MCF 10A (cell line): ENCODE measurements at regions not wholly inside any gene's neighbourhood (a gene's known extent, or its start where the extent isn't known, plus 50 kb on each side); places are given as distances from the start of the nearest gene placed in this dataset.

Source experiments
- BruUV-seq: library from RNA; stranded (reverse); fragments of 400-500 nt; replicated peaks from 2 replicates; lab custom pipeline; 2021; lab: Mats Ljungman, UMichigan
- CTCF ChIA-PET: fragments of 300-600 bp; sonication (Branson Sonifier 250); formaldehyde crosslinking; extraction: SDS; loops from one replicate; lab custom pipeline; 2021; ENCODE audit warnings: antibody characterized with exemption, inconsistent platforms; lab: Yijun Ruan, JAX
- POLR2A ChIA-PET: fragments of 300-600, 350-650 bp; sonication (Branson Sonifier 250); formaldehyde crosslinking; extraction: SDS; loops from one replicate; lab custom pipeline; 2020; ENCODE audit warnings: antibody characterized with exemption, inconsistent platforms; lab: Yijun Ruan, JAX
- DNase-seq: peaks from one replicate; pipeline ENCODE4 v3.0.0-alpha.2; 2018; ENCODE audit not compliant: unreplicated experiment
- H3K27ac Mint-ChIP-seq: one replicate; pipeline ENCODE4 v1.8.0; 2022; ENCODE audit warnings: mild to moderate bottlenecking, low read depth, mixed read lengths; ENCODE audit not compliant: unreplicated experiment
- H3K27me3 Mint-ChIP-seq: one replicate; pipeline ENCODE4 v1.8.0; 2022; ENCODE audit warnings: mixed read lengths; ENCODE audit not compliant: insufficient read depth, unreplicated experiment
- H3K36me3 Mint-ChIP-seq: one replicate; pipeline ENCODE4 v1.8.0; 2022; ENCODE audit warnings: mild to moderate bottlenecking, moderate library complexity, mixed read lengths; ENCODE audit not compliant: insufficient read depth, unreplicated experiment
- H3K4me1 Mint-ChIP-seq: one replicate; pipeline ENCODE4 v1.8.0; 2022; ENCODE audit warnings: mixed read lengths; ENCODE audit not compliant: insufficient read depth, unreplicated experiment
- H3K4me3 Mint-ChIP-seq: one replicate; pipeline ENCODE4 v1.8.0; 2022; ENCODE audit warnings: mild to moderate bottlenecking, moderate library complexity, mixed read lengths; ENCODE audit not compliant: unreplicated experiment
- H3K9me3 Mint-ChIP-seq: one replicate; pipeline ENCODE4 v1.8.0; 2022; ENCODE audit warnings: mixed read lengths; ENCODE audit not compliant: unreplicated experiment
- CTCF ChIP-seq: fragments of 200-600 bp; IDR thresholded peaks from one replicate; pipeline ENCODE4 v1.8.0; 2022; ENCODE audit warnings: antibody characterized with exemption, mild to moderate bottlenecking; ENCODE audit not compliant: unreplicated experiment
- intact Hi-C: fragments of 100-400 bp; cut with micrococcal nuclease; formaldehyde crosslinking; loops from 2 replicates; pipeline ENCODE4 v1.14.1; 2022

DNA sequence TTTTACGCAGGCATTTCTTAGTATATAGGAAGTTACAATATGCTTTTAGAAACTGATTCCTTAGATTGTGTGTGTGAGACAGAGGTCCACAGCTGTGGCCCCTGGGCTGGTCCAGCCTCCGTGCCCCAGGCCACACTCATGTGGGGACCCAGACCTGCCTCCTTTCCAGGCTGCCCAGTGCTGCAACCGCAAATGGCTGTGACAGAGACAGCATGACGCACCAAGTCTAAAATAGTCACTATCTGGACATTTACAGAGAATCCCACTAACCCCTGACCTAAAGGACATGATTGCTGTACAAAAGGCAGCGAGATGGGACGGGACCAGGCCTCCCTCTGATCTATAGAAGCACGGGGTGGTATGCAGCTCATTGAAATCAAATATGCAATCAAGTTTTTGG lies 152.2 kb downstream of the TMEM18 start:
- Mint-ChIP-seq H3K36me3 (peaks cover 5% of the 10 kb centered on the region), H3K9me3 (peaks cover 6% of the 10 kb centered on the region), H3K4me3 (no peak overlapping the region), H3K27ac (no peak overlapping the region), H3K27me3 (no peaks in the 10 kb centered on the region), H3K4me1 (peaks cover 7% of the 10 kb centered on the region)
- no peak for DNase-seq
- POLR2A ChIA-PET, result interaction anchor here (0.6 to 0.8 kb wide), 2 partner anchors 9 to 197 kb away, joined by 3 read pairs; no protein-coding TSS in a partner anchor
- no peak for TF ChIP-seq CTCF
- no TSS peak for BruUV-seq
- intact Hi-C loops, result loop anchor here (10.0 kb wide), 2 partner anchors 280 to 1240 kb away; no protein-coding TSS in a partner anchor
- CTCF ChIA-PET, result interaction anchor here (1.0 kb wide), 1 partner anchor 113 kb away, joined by 5 read pairs; no protein-coding TSS in a partner anchor

DNA sequence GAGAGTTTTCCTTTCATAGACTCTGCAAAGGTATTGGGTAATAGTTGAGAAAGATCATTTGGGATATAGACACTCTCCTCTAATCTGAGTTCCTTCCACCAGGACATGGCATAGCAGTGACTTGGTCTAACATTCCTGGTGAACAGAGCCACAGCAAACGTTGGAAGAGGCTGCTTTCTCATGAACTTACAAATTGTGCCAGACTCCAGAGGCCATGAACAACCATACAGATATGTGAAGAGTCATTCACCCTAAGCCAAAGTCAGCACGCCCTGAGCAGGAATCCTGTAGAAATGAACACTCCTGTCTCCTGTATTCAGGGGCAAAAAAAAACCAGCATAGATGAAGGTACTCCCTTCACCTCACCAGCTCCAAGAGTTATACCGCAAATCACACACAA lies 152.8 kb downstream of the TMEM18 start:
- POLR2A ChIA-PET, result interaction anchor here (0.6 kb wide), 1 partner anchor 10 kb away, joined by 3 read pairs; no protein-coding TSS in a partner anchor
- Mint-ChIP-seq H3K4me3 (no peak overlapping the region), H3K36me3 (no peaks in the 10 kb centered on the region), H3K9me3 (peaks cover under 1% of the 10 kb centered on the region), H3K4me1 (peaks cover 7% of the 10 kb centered on the region), H3K27me3 (no peaks in the 10 kb centered on the region), H3K27ac (no peak overlapping the region)
- intact Hi-C loops, result loop anchor here (10.0 kb wide), 2 partner anchors 280 to 1240 kb away; no protein-coding TSS in a partner anchor
- no peak for TF ChIP-seq CTCF
- no peak for DNase-seq
- CTCF ChIA-PET, result interaction anchor here (0.5 kb wide), 1 partner anchor 42 kb away, joined by 3 read pairs; no protein-coding TSS in a partner anchor
- no TSS peak for BruUV-seq

GRCh38 chr2:523698-524270 lies 153.4 kb downstream of the TMEM18 start:
- Mint-ChIP-seq H3K4me3 (no peak overlapping the region), H3K4me1 (peaks cover 7% of the 10 kb centered on the region), H3K27ac (no peak overlapping the region), H3K9me3 (no peaks in the 10 kb centered on the region), H3K27me3 (no peaks in the 10 kb centered on the region), H3K36me3 (no peaks in the 10 kb centered on the region)
- no peak for TF ChIP-seq CTCF
- CTCF ChIA-PET, result interaction anchor here (0.6 to 0.7 kb wide), 2 partner anchors 115 to 1392 kb away, joined by 3 to 6 read pairs; no protein-coding TSS in a partner anchor
- no TSS peak for BruUV-seq
- no peak for DNase-seq
- POLR2A ChIA-PET, result no interaction called here
- intact Hi-C loops, result loop anchor here (10.0 kb wide), 2 partner anchors 279 to 1241 kb away; no protein-coding TSS in a partner anchor

- ChIA-PET POLR2A (no interaction called here), CTCF (interaction anchor here (0.6 kb wide), 1 partner anchor 241 kb away, joined by 3 read pairs; no protein-coding TSS in a partner anchor)
- no peak for TF ChIP-seq CTCF
- H3K27ac Mint-ChIP-seq, result peak overlapping the region; percentile 10
- no peak overlapping the region for H3K4me3 Mint-ChIP-seq
- intact Hi-C loops, result loop anchor here (10.0 kb wide), 2 partner anchors 278 to 1242 kb away; no protein-coding TSS in a partner anchor
- no peaks in the 10 kb centered on the region for H3K36me3 Mint-ChIP-seq
- BruUV-seq, result no TSS peak
- no peaks in the 10 kb centered on the region for H3K27me3 Mint-ChIP-seq
- H3K9me3 Mint-ChIP-seq, result no peaks in the 10 kb centered on the region
- DNase-seq, result no peak
- H3K4me1 Mint-ChIP-seq, result peaks cover 7% of the 10 kb centered on the region
These were observed 154.4 kb downstream of the TMEM18 start for GRCh38 chr2:522776-523175.
